MV-4-11 (cell line): ENCODE measurements at regions not wholly inside any gene's neighbourhood (a gene's known extent, or its start where the extent isn't known, plus 50 kb on each side); places are given as distances from the start of the nearest gene placed in this dataset.

ENCODE experiments used
- DNase-seq: peaks from one replicate; lab custom pipeline; 2025; lab: John Stamatoyannopoulos, UW

GRCh38 chr13:74669149-74669548 is 534.9 kb upstream of the KLF12 start:
- no peak for DNase-seq

GRCh38 chr13:74667656-74668203 is 533.5 kb upstream of the KLF12 start:
- DNase-seq: no peak

DNA sequence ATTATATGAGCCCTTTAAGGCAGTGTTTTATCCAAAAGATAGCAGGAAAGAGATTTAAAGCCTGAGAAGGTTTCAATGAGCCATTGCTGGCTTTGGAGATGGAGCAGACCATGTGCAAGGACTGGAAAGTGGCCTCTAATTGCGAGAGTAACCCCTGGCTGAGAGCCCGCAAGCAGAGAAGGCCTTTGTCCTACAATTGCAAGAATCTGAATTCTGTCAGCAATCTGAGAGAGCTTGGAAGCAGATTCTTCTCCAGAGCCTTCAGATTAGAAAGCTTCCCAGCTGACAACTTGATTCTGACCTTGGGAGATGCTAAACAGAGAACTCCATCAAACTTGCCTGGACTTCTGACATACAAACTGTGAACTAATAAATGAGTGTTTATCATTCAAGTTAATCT is 528.7 kb upstream of the KLF12 start:
- DNase-seq: no peak

GRCh38 chr13:74661851-74662250 is 527.6 kb upstream of the KLF12 start:
- DNase-seq: no peak

DNA sequence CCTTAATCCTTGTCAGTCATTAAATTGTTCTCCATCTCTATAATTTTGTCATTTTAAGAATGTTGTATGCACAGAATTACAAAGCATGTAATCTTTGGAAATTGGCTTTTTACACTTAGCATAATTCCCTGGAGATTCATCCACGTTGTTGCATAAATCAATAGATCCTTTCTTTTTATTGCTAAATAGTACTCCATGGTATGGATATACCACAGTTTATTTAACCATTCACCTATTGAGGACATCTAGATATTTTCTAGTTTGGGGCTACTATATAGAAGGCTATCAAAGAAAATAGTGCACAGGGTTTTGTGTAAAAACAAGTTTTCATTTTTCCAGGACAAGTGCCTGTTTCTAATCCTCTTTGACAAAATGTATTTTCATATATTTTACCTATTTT is 523.6 kb upstream of the KLF12 start:
- no peak for DNase-seq

DNA sequence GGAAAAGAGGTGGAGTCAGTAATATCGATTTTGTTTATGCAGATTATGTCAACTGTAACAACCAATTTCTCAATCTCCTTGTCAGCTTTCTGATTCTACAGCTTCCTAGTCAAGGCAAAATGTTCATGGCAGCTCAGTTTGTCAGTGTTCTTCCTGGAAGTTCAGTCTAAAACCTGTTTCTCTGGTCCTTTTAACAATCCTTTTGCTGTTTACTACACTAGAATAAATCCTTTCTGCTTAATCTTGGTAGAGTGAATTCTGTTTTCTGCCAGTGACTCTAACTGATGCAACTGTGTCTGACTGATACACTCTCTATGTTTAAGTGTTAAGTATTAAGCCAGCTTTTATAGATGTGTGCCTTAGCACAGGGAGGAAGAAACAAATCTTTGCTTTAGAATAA is 516.9 kb upstream of the KLF12 start:
- no peak for DNase-seq

DNA sequence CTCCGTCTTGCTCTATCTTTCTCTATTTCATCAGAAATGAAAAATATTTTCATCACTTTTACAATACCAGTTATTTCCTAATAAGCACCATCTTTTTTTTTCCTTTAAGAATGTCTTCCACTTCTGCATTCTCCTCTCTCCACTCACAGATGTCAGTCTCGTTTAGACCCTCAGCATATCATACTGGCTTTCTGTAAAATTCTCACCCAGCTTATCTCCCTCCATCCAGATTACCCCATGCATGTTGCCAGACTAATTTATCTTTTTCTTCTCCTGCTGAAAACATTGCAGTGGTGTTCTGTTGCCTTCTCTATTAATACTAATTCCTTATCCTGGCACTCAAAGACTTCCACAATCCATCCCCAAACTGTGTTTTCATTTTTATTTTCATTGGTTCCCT is 513.8 kb upstream of the KLF12 start:
- no peak for DNase-seq

DNA sequence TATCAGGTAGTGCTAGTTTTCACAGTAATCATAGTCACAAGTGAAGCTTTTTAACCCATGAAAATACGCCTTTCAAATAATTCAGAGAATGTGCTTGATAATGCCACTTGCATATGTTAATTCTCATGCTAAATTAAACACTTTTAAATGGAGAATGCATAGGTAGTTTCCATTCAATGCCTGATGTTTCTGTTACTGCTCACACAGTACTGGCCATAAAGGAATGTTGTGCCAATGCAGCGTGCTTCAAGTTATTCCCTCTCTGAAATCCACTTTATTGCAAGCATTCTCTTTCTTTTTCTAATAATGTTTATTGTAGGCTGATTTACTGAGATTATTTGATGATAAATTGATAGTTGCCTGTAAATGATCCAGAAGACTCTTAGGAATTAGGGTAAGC is 513.0 kb upstream of the KLF12 start:
- no peak for DNase-seq

- no peak for DNase-seq
Observed at GRCh38 chr13:74646091-74646490, 511.9 kb upstream of the KLF12 start.

DNA sequence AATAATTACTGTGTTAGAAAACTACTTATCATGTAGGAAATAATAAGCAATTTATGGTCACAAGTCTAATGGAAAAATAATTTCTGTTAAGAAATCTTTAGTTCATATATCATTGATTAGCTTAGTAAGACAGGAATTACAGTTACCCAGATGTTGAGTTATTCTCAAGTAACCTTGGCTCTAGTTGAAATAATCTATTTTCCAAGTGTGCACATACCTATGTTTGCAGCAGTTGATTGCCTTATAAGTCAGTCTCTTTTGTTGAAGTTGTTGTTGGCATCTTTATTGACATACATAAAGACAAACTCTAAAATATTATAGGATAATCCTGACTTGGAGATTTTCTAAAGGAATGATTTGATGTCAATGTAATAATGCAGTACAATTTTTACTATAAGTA is 511.4 kb upstream of the KLF12 start:
- DNase-seq: no peak

- DNase-seq: no peak
Observed at GRCh38 chr13:74644229-74644628, 510.0 kb upstream of the KLF12 start.

DNA sequence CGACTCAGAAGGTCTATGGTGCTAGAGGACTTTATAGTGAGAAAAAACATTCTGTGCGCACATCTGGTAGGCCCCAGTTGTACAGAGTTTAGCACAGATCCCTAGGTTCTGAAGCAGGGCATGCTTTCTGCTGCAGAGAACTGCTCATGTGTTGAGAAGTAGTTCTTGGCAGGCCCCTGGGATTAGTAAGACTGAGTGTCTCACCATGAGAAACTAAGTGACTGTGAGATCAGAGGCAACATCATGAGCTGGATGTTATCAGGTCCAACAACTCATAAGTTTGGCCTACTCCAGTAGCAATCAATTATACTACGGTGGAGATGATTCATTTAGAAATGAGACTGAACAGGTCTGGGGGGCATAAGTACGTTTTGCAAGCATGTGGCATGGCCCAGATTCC is 507.4 kb upstream of the KLF12 start:
- no peak for DNase-seq

GRCh38 chr13:74633734-74634133 is 499.5 kb upstream of the KLF12 start:
- no peak for DNase-seq

DNA sequence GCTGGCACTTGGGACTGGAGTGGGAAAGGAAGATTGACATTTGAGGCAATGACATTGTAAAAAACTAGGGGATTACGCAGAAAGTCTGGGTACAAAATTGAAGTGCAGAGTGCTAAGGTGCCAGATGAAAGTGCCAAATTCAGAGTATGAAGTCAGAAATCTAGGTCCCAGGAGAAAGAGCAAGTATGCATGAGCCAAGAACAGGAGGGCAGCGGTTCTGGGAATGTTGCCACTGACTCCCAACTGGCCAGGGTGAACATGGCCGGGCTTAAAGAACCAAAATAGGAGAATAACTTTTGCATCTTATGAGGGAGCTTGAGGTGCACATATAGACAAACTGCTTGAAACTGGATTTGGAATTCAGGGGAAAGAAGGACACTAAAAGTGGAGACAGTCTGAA is 495.8 kb upstream of the KLF12 start:
- no peak for DNase-seq

GRCh38 chr13:74625541-74625940 is 491.3 kb upstream of the KLF12 start:
- DNase-seq: no peak

DNA sequence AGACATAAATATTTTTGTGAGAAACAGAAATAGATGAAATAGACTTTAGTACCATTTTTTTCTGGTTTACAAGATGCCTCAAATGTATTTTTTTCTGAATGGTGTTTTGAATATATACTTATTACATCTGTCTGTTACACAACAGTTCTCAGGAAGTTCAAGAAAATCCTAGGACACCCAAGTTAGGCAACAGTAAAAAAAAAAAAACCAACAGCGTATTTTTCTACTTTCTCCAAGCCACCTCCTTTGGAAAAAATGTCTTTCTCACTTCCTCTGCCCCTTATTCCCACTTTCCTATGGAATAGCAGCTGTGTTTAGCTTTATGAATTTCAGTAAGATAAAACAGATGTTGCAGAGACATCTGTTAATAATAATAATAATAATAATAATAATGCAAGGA is 489.6 kb upstream of the KLF12 start:
- DNase-seq: peak; percentile 1

- DNase-seq: no peak
Observed at GRCh38 chr13:74622284-74622683, 488.1 kb upstream of the KLF12 start.

GRCh38 chr13:74620711-74621110 is 486.5 kb upstream of the KLF12 start:
- no peak for DNase-seq

- DNase-seq: no peak
Observed at GRCh38 chr13:74620308-74620707, 486.1 kb upstream of the KLF12 start.

DNA sequence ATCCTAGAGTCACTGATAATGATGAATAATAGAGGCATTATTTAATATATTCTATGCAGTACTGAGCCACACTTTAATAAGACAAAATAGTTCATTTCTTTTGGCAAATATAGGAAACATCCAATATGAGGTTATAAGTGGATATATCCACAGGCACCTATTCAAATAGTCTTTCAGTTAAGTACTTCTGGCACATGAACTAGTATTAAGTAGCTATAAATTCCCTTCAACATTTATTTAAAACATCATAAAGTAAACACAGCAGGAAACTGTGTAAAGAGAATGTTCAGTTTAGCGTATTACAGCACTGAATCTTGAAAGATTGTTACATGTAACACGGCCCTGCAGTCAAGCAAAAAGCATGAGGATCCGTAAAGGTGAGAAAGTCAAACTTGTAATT is 463.3 kb upstream of the KLF12 start:
- DNase-seq: no peak

- DNase-seq: no peak
Observed at GRCh38 chr13:74596691-74597090, 462.5 kb upstream of the KLF12 start.

DNA sequence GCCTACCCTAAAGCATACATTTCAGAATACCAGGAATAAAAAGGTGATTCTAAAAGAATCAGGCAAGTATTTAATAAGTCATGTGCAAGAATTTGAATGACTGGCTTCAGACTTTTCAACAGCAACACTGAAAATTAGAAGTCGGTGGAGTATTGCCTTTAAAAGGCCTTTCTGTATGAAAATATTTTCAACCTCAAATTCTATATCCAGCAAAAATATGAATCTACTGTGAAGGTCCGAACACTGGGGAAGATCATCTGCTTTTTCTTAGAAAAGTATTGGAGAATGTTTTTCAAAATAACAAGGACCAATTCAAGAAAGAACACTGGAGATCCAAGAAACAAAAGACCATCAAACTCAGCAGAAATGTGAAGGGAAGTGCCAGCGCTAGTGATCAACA is 459.5 kb upstream of the KLF12 start:
- DNase-seq: no peak

- no peak for DNase-seq
Observed at GRCh38 chr13:74586847-74587246, 452.6 kb upstream of the KLF12 start.

GRCh38 chr13:74576420-74576819 is 442.2 kb upstream of the KLF12 start:
- no peak for DNase-seq

DNA sequence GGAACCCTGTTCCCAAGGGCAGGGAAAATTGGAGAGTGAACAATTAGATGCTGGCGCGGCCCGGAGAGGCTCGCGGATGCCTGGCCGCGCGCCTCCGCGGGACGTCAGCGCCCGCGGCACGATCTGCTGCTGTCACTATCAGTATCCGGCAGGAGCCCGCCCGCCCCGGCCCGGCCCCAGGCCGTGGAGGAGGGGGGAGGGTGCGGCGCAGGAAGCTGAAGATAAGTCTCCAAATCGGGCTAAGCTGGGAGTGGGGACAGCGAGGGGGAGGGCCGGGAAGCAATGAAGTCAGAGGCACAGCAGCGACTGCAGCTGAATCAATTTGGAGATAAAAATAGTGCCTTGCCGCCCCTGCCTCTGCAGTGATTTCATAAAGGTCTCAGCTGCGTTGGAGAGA is 441.5 kb upstream of the KLF12 start:
- no peak for DNase-seq
